GM18511 (cell line): ENCODE measurements at regions not wholly inside any gene's neighbourhood (a gene's known extent, or its start where the extent isn't known, plus 50 kb on each side); places are given as distances from the start of the nearest gene placed in this dataset.

ENCODE experiments used
- ATAC-seq: cut with Tn5 transposase; IDR thresholded peaks from one replicate; pipeline ENCODE4 v1.9.1; 2021; ENCODE audit warnings: mild to moderate bottlenecking, moderate library complexity; ENCODE audit not compliant: unreplicated experiment

DNA sequence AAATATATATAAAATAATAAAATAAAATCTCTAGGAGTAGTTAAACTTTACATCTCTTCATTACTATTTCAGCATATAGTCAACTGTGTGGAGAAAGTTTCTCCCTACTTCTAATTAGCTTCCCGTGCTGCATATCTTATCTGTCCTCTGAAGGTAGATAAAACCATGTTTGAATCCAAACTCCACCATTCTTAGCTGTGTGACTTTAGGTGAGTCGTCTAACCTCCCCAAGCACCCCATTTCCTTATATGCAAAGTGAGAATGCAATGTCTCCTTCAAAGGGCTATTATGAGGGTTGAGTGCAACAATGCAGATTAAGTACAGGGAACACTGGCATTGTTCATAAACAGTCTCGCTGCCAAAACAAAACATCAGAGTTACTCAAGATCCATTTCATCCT lies 80.8 kb upstream of the DRD2 start:
- no peak for ATAC-seq

DNA sequence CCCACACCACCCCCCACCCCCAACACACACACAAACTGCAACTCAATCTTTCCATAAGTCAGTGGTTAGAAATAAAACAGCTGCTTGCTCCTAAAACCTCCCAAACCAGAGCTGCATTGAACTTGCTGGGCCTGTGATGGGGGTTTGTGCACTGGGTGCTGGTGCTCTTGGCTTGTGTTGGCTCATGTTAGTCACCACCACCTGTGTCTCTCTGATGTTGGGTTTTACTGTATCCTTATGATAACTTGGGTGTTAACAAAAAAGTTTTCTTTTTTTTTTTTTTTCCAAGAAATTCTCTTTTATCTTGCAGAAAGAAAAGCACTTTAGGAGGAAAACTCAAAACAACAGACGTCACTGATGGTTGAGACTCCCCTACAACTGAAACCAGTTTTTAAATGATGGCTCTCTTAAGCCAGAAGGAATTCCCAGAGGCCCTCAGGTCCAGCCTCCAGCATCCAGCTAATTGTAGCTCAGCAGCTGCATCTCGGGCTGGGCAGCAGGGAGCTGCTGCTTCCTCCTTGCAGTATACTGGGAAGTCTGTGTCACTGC lies 79.9 kb upstream of the DRD2 start:
- no peak for ATAC-seq

DNA sequence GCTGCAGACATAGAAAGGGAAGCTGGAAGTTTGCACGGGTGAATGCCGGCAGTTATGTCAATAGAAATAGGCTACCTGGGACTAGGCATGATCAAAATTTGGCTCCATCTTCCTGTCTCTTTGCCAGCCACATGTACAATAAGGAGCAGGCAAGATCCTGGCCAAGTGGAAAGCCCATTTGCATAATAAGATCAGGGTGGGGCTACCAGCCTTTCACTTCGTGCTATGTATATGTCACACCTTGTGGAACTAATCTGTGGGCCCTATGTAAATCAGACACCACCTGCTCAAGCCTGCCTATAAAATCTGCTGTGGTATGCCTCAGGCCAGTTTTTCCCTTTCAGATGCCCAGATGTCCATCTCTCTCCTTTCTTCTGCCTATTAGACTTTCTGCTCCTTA lies 79.3 kb upstream of the DRD2 start:
- ATAC-seq, result no peak

DNA sequence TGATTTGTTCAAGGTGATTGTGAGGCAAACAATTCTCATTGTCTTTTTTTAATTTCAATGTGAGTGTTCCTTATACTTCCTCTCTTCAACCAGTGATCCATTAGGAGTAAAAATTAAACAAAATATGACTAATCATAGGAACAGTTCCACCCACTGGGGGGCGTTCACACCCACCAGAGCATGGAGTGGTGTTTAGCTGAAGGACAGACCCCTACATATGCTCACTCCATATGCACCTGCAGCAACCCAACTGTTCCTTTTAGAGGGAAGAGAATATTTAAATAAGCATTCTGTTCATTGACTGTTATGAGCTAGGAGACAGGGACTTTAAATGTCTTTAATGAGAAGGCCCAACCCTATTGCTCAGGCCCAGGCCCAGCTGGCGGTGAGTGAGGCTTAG lies 78.7 kb upstream of the DRD2 start:
- ATAC-seq, result no peak

DNA sequence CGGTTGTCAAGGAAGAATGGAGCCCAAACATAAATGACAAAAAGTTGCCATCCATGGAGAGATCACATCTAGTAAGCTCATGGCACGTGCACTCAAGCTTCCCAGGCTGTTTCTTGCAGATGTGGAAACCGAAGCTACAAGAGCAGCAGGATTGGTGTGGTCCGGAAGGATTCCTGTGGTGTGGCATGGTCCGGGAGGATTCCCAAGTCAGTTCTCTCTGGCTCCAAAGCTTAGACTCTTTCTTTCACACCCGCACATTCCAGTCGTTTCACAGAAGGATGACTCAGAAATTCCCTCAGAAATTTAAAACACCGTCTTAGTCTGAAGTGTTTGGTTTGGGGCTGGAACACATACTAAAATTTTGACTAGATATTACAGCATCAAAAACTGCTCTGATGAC lies 78.0 kb upstream of the DRD2 start:
- ATAC-seq, result no peak

DNA sequence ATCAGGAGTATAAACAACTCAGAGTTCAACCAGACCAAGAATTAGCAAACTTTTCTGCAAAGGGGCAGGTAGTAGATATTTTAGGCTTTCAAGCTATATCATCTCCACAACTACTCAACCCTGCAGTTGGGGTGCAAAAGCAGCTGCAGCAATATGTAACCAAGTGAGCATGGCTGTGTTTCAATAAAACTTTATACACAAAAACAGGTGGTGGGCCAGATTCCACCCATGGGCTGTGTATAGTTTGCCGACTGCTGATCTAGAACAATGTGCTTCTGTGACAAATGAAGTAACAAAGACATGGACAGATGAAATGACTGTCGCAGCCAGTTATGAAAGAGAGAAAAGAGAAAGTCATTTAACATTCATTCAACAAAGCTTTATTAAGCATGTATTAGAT lies 77.1 kb upstream of the DRD2 start:
- ATAC-seq, result no peak

DNA sequence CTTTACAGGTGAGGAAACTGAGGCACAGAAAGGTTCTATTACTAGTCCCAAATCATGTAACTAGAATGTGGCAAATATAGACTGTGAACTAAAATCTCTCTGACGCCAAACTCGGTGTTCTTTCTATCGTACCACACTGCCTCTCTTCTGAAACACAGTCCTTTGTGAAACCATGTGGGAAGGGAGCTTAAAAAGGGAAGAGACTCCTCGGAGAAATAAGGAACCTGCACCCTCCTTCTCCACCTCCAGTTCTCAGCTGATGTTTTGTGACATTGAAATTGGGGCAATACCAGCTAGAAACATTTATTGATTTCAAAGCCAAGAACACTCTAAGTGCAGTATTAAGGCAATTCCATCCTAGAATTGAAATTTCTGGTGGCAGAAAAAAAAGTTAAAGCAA lies 76.4 kb upstream of the DRD2 start:
- no peak for ATAC-seq

DNA sequence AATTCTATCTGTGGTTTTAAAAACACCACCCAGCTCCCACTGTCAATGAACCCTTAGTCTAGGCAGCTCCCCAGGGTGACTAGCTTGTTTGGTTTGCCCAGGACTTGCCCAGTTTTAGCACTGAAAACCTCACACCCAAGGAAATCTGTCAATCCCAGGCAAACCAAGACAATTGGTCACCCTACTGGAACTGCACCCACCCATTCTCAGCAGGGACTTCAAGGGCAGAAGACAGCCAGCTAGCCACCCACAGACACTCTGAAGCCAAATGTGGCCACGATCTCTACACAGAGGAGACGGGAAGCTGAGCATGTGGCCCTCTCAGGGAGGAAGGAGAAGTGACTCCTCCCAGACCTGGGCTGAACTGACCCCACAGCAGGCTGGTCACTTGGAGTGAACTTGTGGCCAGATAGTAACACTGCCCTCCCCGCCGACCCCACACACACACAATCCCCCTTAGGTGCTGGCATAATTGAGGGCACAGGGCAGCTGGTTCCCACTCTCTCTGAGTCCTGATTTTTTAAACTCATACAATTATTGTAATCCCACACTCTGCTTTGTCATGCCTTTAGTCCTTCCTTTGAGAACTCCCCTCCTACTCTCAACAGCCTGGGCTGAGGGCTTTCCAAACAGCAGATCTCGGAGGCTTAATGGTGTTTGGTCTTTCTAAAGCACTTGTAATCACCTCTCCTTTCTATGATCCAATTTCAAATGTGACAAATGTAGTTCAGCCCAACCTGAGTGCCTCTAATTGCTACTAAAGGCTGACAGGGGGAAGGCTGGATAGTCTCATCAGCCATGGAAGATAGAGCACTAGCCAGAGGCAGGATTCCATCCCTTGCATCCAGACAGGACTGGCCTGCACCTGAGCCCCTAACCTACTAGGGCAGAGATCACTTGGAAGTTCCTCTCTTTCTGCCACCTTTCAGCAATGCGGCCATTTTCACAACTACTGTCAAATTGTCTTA lies 74.7 kb upstream of the DRD2 start:
- ATAC-seq, result no peak

DNA sequence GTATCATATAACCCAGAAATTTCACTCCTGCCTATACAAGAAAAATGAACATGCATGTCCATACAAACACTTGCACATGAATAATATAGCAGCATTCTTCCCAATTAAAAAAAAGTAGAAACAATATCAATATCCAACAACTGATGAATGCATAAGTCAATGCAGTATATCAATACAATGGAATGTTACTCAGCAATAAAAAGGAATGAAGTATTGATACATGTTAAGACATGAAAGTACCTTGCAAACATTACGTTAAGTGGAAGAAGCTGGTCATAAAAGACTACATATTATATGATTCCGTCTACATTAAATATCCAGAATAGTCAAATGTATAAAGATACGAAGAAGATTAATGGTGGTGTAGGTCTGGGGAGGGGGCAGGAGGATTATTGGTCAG lies 73.9 kb upstream of the DRD2 start:
- no peak for ATAC-seq

DNA sequence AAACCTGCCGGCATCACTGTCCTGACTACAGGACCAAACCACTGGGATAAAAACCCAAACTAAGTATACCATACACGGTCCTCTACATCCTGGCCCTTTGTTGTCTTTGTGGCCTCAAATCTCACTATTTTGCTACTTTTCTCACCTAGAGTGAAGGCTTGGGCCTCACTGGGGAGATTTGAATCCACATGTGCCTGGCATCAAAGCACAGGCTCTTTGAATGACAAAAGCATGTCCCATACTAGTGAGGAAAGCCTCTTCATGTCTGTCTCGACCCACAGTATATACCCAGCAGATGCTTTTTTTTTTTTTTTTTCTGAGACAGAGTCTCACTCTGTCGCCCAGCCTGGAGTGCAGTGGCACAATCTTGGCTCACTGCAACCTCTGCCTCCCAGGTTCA lies 72.5 kb upstream of the DRD2 start:
- ATAC-seq, result no peak

DNA sequence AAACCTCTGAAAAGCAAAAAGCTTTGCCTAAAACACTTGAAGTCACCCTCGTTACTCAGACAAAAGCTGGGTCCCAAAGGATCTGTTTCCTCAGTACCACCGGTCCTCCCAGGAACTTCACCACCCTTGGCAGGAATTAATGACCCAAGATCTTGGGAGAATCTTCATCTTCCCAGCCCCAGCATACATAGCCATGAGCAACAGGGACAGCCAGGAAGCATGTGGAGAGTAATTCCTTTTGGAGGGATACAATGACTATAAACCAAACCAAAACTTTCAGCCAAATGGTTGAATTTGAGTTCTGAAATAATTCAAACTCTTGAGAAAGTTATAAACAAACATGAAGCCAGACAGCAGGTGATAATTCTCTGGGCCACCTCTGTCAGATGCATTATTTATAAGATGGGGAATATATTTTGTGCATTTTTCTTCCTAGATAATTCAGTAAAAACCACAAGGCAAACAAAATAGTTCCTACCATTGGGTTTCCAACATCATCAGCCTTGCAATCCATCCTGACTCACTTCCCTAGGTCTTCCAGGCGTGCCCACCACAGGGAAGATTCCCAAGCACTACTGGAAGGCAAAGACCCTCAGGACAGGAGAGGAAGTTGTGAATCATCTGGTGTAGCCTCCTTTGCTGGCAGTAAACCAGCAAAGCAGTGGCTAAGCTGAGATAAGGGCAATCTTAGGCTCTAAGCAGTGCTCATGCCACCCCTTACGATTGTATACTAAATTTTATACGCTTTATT lies 71.7 kb upstream of the DRD2 start:
- ATAC-seq, result no peak

DNA sequence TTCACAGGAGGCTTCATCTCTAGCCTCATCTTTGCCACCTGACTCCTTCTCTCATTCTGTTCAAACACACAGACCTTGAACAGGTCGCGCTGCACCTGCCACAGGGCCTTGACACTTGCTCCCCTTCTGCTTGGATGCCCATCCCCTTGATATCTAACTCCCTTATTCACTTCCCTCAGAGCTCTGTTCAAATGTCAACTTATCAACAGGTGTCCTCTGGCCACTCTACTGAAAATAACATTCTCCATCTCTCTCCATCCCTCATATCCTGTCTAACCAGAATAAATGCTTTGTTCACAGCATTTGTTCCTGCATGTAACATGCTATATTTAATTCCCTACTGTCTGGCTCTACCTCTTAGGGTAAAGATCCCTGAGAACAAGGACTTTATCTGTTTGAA lies 67.2 kb upstream of the DRD2 start:
- no peak for ATAC-seq

DNA sequence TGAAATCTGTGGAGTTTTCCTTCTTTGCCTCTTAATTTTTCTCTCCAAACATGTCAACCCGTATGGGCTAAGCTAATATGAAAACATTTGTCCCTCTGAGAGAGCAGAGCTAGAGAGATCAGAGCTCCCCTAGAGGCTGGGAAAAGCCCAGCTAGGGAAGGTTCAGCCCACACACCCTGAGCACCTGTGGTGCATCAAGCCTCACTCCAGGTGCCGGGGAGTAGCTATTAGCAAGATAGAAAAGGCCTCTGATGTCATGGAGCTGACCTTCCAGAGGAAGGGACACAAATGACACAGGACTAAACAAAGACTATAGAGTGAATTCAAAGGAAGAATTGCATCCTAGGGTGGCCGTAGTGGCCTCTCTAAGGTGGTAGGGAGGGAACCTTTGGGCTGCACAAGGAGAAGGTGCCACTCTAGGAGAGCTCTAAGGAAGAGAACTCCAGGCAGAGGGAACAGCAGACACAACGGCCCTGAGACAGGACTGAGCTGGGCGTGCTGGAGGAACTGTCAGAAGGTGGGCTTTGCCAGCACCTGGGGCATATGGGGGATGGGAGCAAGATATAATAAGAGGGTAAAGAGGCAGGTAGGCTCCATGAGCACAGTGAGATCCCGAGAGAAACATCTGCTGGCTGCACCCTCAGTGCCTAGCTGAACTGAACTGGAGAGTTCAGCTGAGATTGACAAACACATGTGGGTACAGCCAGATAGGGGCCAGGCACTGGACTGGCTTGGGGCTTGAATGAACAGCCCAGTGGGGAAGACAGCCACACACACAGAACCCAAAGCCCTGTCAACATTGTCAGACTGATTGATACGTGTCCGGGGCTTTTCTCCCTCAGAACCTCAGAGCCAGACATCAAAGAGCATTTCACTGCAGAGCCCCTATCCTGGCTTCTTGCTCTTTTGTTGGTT lies 65.5 kb upstream of the DRD2 start:
- ATAC-seq, result no peak

DNA sequence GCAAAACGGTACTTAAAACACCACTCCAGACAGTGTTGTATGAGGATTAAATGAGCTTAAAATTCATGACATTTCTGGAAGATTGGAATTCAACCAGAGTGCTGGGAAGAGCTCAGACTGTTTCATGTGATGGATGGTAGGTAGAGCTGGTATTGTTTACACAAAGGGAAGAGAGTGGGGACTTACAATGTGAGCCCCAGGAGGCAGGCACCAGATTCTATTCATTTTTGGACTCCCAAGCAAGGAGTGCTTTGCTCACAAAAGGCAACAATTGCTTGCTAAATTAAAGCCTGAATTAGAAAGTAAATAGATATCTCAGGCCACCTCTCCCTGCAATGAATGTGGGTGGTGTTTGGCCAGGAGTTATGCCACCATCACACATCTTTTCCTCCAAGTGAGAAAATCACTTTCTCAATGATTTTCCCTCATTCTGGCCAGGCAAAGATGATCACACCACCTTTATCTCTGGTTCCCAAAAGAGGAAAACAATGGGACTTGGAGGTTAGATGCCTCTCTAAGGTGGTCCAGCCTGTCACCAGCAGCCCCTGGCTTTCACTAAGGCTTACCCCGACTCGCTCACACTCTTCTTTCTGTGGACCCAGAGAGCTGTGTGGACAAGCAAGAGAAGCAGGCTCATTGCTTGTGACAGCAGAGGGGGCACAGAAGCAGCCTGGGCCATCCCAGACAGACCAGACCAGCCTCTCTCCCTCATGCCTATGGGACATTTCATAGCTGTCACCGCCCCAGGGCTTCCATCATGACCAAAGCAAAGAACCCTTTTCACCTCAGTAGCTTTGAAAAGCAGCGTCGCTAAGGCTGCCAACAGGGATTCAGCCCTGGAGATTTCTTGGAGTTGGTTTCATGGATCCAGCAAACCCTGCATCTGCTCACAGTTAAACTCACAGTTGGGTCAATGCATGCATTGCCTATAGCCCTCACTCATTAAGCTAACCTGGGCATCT lies 63.5 kb upstream of the DRD2 start:
- ATAC-seq, result no peak

DNA sequence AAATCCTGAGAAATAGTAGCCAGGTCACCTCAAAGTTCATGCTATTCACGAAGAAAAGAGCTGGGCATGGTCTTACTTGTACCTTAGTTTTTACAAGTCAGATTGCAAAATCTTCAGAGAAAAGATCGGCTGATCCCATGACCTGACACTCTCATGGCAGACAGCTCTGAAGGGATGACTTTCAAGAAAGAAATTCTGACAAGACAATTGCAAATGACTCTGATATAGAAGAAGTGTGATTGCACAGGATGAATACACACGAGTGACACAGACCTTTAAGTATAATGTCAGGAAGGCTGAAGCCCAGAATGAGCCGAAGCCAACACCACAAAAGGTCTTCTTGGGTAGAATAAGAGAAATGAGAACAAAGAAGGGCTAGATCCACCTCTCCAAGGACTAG lies 59.4 kb upstream of the DRD2 start:
- ATAC-seq, result no peak

DNA sequence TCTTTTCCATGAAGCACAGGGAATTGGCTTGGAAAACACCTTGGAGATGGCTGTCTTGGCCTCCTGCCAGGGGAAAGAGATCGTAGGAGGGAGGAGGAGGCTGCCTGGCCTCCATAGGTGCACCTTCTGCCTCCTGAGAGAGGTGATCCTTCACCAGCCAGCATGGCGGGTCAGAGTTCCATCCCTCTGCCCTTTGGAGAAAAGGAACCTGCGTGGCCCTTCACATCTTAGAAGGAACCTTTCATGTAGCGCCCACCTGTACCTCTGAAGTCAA lies 58.2 kb upstream of the DRD2 start:
- no peak for ATAC-seq

DNA sequence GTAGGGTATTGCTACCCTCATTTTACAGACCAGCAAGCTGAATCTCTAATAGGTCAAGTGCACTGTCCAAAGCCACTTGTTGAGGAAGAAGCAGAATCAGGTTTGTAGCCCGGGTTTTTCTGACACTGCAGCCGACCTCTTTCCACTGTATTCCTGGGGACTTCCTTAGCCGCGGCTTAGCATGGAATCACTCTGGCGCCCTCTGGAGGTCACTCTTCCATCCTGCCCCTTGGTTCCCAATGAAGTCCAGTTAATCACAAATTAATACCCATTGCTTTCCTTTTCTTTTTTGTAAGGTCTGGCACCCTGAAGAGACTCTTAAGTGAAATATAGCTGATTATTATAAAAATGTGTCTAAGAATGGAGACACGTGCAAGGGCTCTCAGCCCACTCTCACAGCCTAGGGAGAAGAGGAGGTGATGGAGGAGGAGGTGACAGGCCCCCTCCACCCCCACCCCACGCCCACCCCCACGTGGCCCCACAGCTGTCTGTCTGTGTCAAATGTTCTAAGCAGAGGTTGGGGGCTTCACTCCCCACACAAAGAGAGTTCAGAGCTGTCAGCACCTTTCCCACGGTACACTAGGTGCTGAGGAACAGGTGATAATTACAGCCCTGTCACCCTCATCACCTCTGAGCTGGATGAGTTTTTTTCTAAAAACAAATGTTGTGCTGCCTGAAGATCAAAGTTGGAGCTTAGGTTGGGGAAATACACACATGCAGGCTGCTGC lies 57.7 kb upstream of the DRD2 start:
- ATAC-seq, result no peak

DNA sequence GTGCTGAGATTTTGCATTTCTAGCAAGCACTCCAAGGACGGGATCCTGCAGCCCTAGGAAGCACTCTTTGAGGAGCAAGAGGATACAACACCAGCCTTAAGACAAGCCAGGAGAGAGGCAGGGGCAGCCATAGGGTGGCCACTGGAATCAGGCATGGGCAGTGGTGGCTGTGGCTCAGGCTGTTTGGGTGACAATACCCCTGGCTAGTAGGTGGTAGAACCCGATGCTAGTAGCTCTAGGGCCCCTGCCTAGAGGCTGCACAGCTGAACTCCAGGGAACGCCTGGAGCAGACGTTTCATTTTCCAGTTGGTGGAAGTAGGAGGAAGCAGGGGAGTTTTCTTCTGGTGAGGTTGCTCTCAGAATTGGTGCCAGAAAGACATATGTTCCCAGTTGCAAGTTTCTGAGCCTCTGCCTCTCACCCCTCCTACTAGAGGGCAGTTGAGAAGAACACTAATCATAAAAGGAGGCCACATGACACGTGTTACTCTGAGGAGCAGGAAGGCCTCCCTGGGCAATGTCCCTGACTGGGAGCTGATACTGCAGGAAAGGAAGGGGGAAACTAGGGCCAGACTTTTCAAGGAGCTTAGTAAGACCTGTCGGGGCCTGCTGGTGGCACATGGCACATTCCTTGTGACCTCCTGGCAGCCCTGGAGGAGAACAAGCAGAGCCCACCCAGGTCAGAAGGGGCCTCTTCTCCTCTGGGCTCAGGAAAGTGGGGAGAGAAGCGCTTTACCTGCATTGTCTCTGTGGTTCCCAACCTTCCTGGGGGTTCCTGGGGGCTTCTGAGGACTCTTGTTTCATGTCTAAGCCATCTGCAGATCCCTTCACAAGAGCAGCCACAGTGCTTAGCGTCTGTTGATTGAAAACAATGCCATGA lies 56.6 kb upstream of the DRD2 start:
- ATAC-seq, result no peak
